ENCODE measurements at regions not wholly inside any gene's neighbourhood (a gene's known extent, or its start where the extent isn't known, plus 50 kb on each side); places are given as distances from the start of the nearest gene placed in this dataset.

DNA sequence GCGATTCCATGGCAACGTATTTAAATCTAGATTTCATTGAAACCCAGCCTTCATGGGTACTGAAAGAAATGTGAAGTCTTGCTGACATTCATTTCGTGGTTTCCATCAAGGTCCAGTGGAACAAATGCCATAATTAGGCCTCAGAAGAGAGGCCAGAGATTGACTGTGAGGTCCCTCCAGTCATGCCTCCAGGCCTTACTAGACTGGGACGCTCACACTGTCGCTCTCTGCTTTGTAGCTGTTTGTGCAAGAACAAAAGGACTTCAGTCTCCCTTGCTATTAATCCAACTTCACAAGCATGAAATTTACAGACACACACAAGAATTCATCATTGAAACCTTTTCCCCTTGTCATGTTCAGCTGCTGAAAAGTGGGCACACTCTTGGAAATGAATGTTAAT is 180.4 kb upstream of the FOXD3 start:
- Histone ChIP-seq H3K9me3 (no peaks in the 10 kb centered on the region), H3K4me1 (no peaks in the 10 kb centered on the region), H3K27ac (no peak overlapping the region), H3K36me3 (no peaks in the 10 kb centered on the region), H3K4me3 (no peak overlapping the region), H3K27me3 (no peaks in the 10 kb centered on the region)
- DNase-seq (ENCODE audit: low spot score) = no peak
- TF ChIP-seq CTCF (IDR thresholded peaks at IDR 0.05) = no peak

GRCh38 chr1:63143482-63143881 is 178.9 kb upstream of the FOXD3 start:
- Histone ChIP-seq H3K4me3 (no peak overlapping the region), H3K4me1 (no peaks in the 10 kb centered on the region), H3K36me3 (no peaks in the 10 kb centered on the region), H3K9me3 (no peaks in the 10 kb centered on the region), H3K27ac (no peak overlapping the region), H3K27me3 (no peaks in the 10 kb centered on the region)
- DNase-seq (ENCODE audit: low spot score) = no peak
- no peak for TF ChIP-seq CTCF (IDR thresholded peaks at IDR 0.05)

GRCh38 chr1:63147783-63148182 is 174.6 kb upstream of the FOXD3 start:
- H3K4me1 ChIP-seq = no peaks in the 10 kb centered on the region
- H3K27me3 ChIP-seq = no peaks in the 10 kb centered on the region
- H3K9me3 ChIP-seq = no peaks in the 10 kb centered on the region
- TF ChIP-seq CTCF (IDR thresholded peaks at IDR 0.05) = no peak
- no peaks in the 10 kb centered on the region for H3K36me3 ChIP-seq
- no peak for DNase-seq (ENCODE audit: low spot score)
- no peak overlapping the region for H3K4me3 ChIP-seq
- H3K27ac ChIP-seq = no peak overlapping the region

- H3K36me3 ChIP-seq = no peaks in the 10 kb centered on the region
- DNase-seq (ENCODE audit: low spot score) = no peak
- no peaks in the 10 kb centered on the region for H3K4me1 ChIP-seq
- no peaks in the 10 kb centered on the region for H3K27me3 ChIP-seq
- peak in 1 of 2 donors; percentile 50 for TF ChIP-seq CTCF (IDR thresholded peaks at IDR 0.05)
- H3K9me3 ChIP-seq = no peaks in the 10 kb centered on the region
- H3K4me3 ChIP-seq = no peak overlapping the region
- H3K27ac ChIP-seq = no peak overlapping the region
These were observed 173.3 kb upstream of the FOXD3 start for GRCh38 chr1:63148825-63149645.

- H3K36me3 ChIP-seq = no peaks in the 10 kb centered on the region
- H3K27me3 ChIP-seq = no peaks in the 10 kb centered on the region
- H3K4me3 ChIP-seq = no peak overlapping the region
- no peak overlapping the region for H3K27ac ChIP-seq
- DNase-seq (ENCODE audit: low spot score) = no peak
- H3K4me1 ChIP-seq = no peaks in the 10 kb centered on the region
- TF ChIP-seq CTCF (IDR thresholded peaks at IDR 0.05) = no peak
- H3K9me3 ChIP-seq = no peaks in the 10 kb centered on the region
These were observed 169.8 kb upstream of the FOXD3 start for GRCh38 chr1:63152572-63152971.

DNA sequence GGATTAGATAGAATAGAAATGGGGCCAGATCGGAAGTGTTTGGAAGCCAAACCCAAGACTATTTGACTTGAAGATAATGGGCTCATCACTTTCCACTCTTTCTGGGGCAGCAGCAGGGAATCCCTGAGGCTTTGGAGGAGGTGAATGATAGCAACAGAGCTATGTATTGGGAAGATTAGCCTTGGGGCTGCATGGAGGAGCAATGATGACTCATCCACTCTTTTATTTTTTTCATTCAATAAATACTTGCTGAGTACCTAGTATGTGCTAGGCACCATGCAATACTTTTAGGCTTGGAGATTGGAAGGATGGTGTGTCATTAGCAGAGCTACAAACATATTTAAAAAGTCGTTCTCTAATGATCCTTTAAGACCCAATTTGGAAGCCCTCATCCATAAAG is 166.9 kb upstream of the FOXD3 start:
- Histone ChIP-seq H3K4me1 (no peaks in the 10 kb centered on the region), H3K9me3 (no peaks in the 10 kb centered on the region), H3K36me3 (no peaks in the 10 kb centered on the region), H3K27me3 (no peaks in the 10 kb centered on the region), H3K4me3 (no peak overlapping the region), H3K27ac (no peak overlapping the region)
- DNase-seq (ENCODE audit: low spot score) = no peak
- no peak for TF ChIP-seq CTCF (IDR thresholded peaks at IDR 0.05)

Data from right atrium auricular region (tissue), 2 donors.